HL-60/S4 treated with retinoic acid at 250 ng/mL for 4 days and 3 days (cell line): ENCODE measurements at regions not wholly inside any gene's neighbourhood (a gene's known extent, or its start where the extent isn't known, plus 50 kb on each side); places are given as distances from the start of the nearest gene placed in this dataset.

Experiments used
- in situ Hi-C: fragments of 300-500 bp; cut with MboI; formaldehyde crosslinking; loops from 2 replicates; pipeline ENCODE4 v1.7.0; 2022; ENCODE audit warnings: low sequenced_read_pairs

GRCh38 chr1:56060906-56061305 lies 518.5 kb downstream of the PLPP3 start:
- in situ Hi-C loops, result no loop called here

- in situ Hi-C loops, result no loop called here
These were observed 521.6 kb downstream of the PLPP3 start for GRCh38 chr1:56057466-56058405.

GRCh38 chr1:56056438-56057287 lies 522.7 kb downstream of the PLPP3 start:
- in situ Hi-C loops, result no loop called here

- in situ Hi-C loops, result no loop called here
These were observed 524.4 kb downstream of the PLPP3 start for GRCh38 chr1:56054959-56055358.

GRCh38 chr1:56052041-56052440 lies 527.3 kb downstream of the PLPP3 start:
- in situ Hi-C loops, result no loop called here

- in situ Hi-C loops, result no loop called here
These were observed 528.5 kb downstream of the PLPP3 start for GRCh38 chr1:56050911-56051310.

GRCh38 chr1:56045477-56045876 lies 533.9 kb downstream of the PLPP3 start:
- in situ Hi-C loops, result no loop called here

- in situ Hi-C loops, result no loop called here
These were observed 534.3 kb downstream of the PLPP3 start for GRCh38 chr1:56045062-56045461.

- in situ Hi-C loops, result no loop called here
These were observed 542.9 kb downstream of the PLPP3 start for GRCh38 chr1:56036479-56036878.

- in situ Hi-C loops, result no loop called here
These were observed 544.4 kb downstream of the PLPP3 start for GRCh38 chr1:56034847-56035481.

GRCh38 chr1:56034222-56034621 lies 545.1 kb downstream of the PLPP3 start:
- in situ Hi-C loops, result no loop called here

GRCh38 chr1:56033321-56034037 lies 545.9 kb downstream of the PLPP3 start:
- in situ Hi-C loops, result no loop called here

- in situ Hi-C loops, result no loop called here
These were observed 547.2 kb downstream of the PLPP3 start for GRCh38 chr1:56032096-56032676.

GRCh38 chr1:56031001-56031400 lies 548.4 kb downstream of the PLPP3 start:
- in situ Hi-C loops, result no loop called here

GRCh38 chr1:56029319-56030003 lies 549.9 kb downstream of the PLPP3 start:
- in situ Hi-C loops, result no loop called here

- in situ Hi-C loops, result no loop called here
These were observed 550.5 kb downstream of the PLPP3 start for GRCh38 chr1:56028911-56029310.

GRCh38 chr1:56028244-56028643 lies 551.1 kb downstream of the PLPP3 start:
- in situ Hi-C loops, result no loop called here

GRCh38 chr1:56025942-56026341 lies 553.4 kb downstream of the PLPP3 start:
- in situ Hi-C loops, result no loop called here

GRCh38 chr1:56024155-56024554 lies 555.2 kb downstream of the PLPP3 start:
- in situ Hi-C loops, result no loop called here

- in situ Hi-C loops, result no loop called here
These were observed 559.4 kb downstream of the PLPP3 start for GRCh38 chr1:56019922-56020321.
